Subcutaneous abdominal adipose tissue (tissue), 5 donors: ENCODE measurements at regions not wholly inside any gene's neighbourhood (a gene's known extent, or its start where the extent isn't known, plus 50 kb on each side); places are given as distances from the start of the nearest gene placed in this dataset.

Source experiments
- H3K27ac ChIP-seq: one replicate; pipeline ENCODE4 v1.7.0; 2013; ENCODE audit warnings: low read depth, mild to moderate bottlenecking, inconsistent platforms, low read length, moderate library complexity
- H3K27me3 ChIP-seq, 5 donors: one replicate each; pipeline ENCODE4 v1.7.0; 2013; ENCODE audit warnings: low read length in 5 of 5, inconsistent platforms in 1 of 5; ENCODE audit not compliant: control insufficient read depth in 5 of 5, insufficient read depth in 4 of 5
- H3K36me3 ChIP-seq, 5 donors: one replicate each; pipeline ENCODE4 v1.7.0; 2013; ENCODE audit warnings: low read length in 5 of 5; ENCODE audit not compliant: control insufficient read depth in 5 of 5, insufficient read depth in 5 of 5
- H3K4me1 ChIP-seq, 5 donors: one replicate each; pipeline ENCODE4 v1.7.0; 2013; ENCODE audit warnings: low read length in 5 of 5, mild to moderate bottlenecking in 3 of 5, moderate library complexity in 1 of 5; ENCODE audit not compliant: control insufficient read depth in 5 of 5, insufficient read depth in 5 of 5
- H3K4me3 ChIP-seq, 5 donors: one replicate each; pipeline ENCODE4 v1.7.0; 2013; ENCODE audit warnings: low read length in 5 of 5, low read depth in 1 of 5
- H3K9ac ChIP-seq, 5 donors: one replicate each; pipeline ENCODE4 v1.7.0; 2013; ENCODE audit warnings: low read length in 5 of 5, mild to moderate bottlenecking in 4 of 5, moderate library complexity in 3 of 5
- H3K9me3 ChIP-seq, 5 donors: one replicate each; pipeline ENCODE4 v1.7.0; 2013; ENCODE audit warnings: low read length in 5 of 5; ENCODE audit not compliant: control insufficient read depth in 5 of 5
- donor health status: healthy.
- donor health status: healthy.
- donor health status: healthy.
- donor health status: healthy.
- donor health status: healthy.

GRCh38 chr12:126157575-126157966, 1092.3 kb downstream of the AACS start:
- Histone ChIP-seq H3K27me3 (peaks cover 0 to 2% (median 0%) of the 10 kb centered on the region in 5 donors), H3K9ac (no peak overlapping the region), H3K4me3 (no peak overlapping the region), H3K9me3 (peaks cover 0 to 6% (median 4%) of the 10 kb centered on the region in 5 donors), H3K27ac (no peak overlapping the region), H3K4me1 (peaks cover 0 to 6% (median 2%) of the 10 kb centered on the region in 5 donors), H3K36me3 (no peaks in the 10 kb centered on the region)

DNA sequence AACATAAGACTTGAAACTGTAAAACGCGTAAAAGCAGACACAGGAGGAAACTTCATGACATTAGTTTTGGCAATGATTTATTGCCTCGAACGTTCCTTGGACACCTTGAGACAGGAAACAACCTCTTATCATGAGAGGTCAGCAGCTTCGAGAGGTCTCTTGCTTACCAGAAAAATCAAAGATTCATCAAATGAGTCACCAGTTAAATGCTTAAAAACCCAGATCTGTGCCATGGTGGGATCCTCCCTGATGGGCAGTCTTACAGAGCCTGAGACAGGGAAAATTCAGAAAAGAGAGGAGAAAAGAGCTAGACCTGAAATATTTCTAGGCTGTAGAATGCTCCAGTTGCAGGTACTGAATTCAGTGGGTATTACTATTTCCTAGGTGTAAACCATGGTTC, 1093.9 kb downstream of the AACS start:
- no peak overlapping the region for H3K9ac ChIP-seq
- peaks cover 0 to 10% (median 4%) of the 10 kb centered on the region in 5 donors for H3K9me3 ChIP-seq
- no peak overlapping the region for H3K4me3 ChIP-seq
- H3K27ac ChIP-seq, result no peak overlapping the region
- no peaks in the 10 kb centered on the region for H3K36me3 ChIP-seq
- peaks cover 0 to 6% (median 2%) of the 10 kb centered on the region in 5 donors for H3K4me1 ChIP-seq
- H3K27me3 ChIP-seq, result peaks cover 0 to 4% (median 0%) of the 10 kb centered on the region in 5 donors

DNA sequence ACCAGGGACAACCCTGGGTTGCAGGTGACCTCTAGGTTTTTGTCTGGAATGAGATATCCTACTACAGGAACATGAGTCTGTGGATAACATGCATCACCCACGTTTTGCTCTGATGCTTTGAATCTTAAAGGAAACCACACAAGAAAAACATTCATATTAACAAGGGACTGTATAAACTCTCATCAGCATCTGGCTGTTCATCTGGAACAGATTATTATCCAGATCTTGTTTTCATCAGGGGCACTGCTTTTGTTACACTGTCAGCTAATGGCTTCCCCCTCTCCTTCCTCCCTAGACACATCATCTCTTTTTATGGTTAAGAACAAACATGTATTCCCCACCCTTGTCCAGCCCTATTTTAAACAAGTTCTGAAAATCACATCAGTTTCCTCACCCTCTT, 1095.7 kb downstream of the AACS start:
- no peak overlapping the region for H3K4me3 ChIP-seq

GRCh38 chr12:126163984-126164383, 1098.7 kb downstream of the AACS start:
- H3K4me3 ChIP-seq, result no peak overlapping the region
- H3K36me3 ChIP-seq, result no peaks in the 10 kb centered on the region
- peaks cover 0 to 11% (median 4%) of the 10 kb centered on the region in 5 donors for H3K9me3 ChIP-seq
- H3K9ac ChIP-seq, result no peak overlapping the region
- H3K27ac ChIP-seq, result no peak overlapping the region
- peaks cover 0 to 8% (median 0%) of the 10 kb centered on the region in 5 donors for H3K27me3 ChIP-seq
- H3K4me1 ChIP-seq, result no peaks in the 10 kb centered on the region

More for the DNA sequence above, 1095.7 kb downstream of the AACS start:
- Histone ChIP-seq H3K9me3 (peaks cover 0 to 11% (median 4%) of the 10 kb centered on the region in 5 donors), H3K9ac (no peak overlapping the region), H3K27me3 (peaks cover 0 to 6% (median 0%) of the 10 kb centered on the region in 5 donors), H3K4me1 (peaks cover 0 to 6% (median 2%) of the 10 kb centered on the region in 5 donors), H3K36me3 (no peaks in the 10 kb centered on the region), H3K27ac (no peak overlapping the region)

DNA sequence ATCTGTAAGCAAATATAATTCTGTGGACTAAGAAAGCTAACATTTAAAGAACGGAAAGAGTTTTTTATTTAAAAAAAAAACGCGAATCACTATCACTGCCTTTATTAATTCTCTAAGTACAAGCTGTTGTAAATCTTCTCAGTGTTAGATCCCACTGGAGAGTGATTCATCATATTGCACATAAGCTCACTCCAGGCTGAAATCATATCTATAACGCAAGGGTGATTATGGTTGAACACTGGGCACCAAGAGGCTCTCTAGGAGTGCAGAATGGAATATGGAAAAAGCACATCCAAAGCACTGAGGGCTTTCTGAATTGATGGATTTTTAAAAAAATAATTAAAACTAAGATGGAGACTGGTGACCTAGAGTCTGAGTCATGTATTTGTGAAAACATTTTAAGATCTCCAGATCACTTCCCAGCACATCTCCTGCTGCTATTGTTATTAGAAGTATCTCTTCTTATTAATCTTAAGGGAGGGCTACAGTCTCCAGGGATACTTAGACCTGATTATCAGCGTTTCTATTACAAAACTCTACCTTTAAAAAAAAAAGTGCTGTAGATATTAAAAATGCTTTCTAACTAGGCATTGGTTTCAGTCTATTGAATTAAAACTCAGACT, 1106.8 kb downstream of the AACS start:
- H3K27me3 ChIP-seq, result peaks cover 0 to 2% (median 0%) of the 10 kb centered on the region in 5 donors
- H3K36me3 ChIP-seq, result no peaks in the 10 kb centered on the region
- no peak overlapping the region for H3K27ac ChIP-seq
- H3K9me3 ChIP-seq, result no peaks in the 10 kb centered on the region
- H3K9ac ChIP-seq, result no peak overlapping the region
- H3K4me1 ChIP-seq, result no peaks in the 10 kb centered on the region
- H3K4me3 ChIP-seq, result no peak overlapping the region

- Histone ChIP-seq H3K9ac (no peak overlapping the region), H3K27ac (no peak overlapping the region), H3K4me3 (no peak overlapping the region), H3K27me3 (no peaks in the 10 kb centered on the region), H3K4me1 (peaks cover 5 to 9% (median 5%) of the 10 kb centered on the region in 5 donors), H3K9me3 (peaks cover 0 to 2% (median 2%) of the 10 kb centered on the region in 5 donors), H3K36me3 (no peaks in the 10 kb centered on the region)
Measured at GRCh38 chr12:126182619-126183236, 1117.5 kb downstream of the AACS start.

- Histone ChIP-seq H3K9me3 (peaks cover 0 to 2% (median 2%) of the 10 kb centered on the region in 5 donors), H3K27me3 (peaks cover 0 to 8% (median 1%) of the 10 kb centered on the region in 5 donors), H3K27ac (no peak overlapping the region), H3K9ac (no peak overlapping the region), H3K4me1 (peaks cover 5 to 9% (median 5%) of the 10 kb centered on the region in 5 donors), H3K4me3 (no peak overlapping the region), H3K36me3 (no peaks in the 10 kb centered on the region)
Measured at GRCh38 chr12:126185025-126185424, 1119.8 kb downstream of the AACS start.

DNA sequence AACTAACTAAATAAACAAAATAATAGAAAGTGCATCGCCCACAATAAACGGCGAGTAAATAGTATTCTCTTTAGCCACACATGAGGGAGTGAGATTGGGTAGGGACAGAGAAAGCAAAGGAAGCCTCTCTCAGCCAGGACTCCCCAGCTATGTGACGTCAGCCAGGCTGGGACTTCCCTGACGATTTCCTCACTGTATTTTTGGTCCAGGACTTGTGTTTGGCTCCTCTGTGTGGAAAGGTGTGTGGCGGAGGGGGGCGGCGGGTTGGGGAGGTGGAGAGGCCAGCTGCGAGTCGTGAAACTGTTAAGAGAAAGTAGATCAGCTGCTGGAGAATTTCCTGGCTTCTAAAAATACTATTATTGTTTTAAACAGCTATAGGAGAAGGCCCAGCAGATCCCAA, 1124.6 kb downstream of the AACS start:
- peaks cover 15 to 22% (median 17%) of the 10 kb centered on the region in 5 donors for H3K27me3 ChIP-seq
- H3K4me3 ChIP-seq, result no peak overlapping the region
- H3K9ac ChIP-seq, result no peak overlapping the region
- no peaks in the 10 kb centered on the region for H3K36me3 ChIP-seq
- H3K4me1 ChIP-seq, result peaks cover 0 to 5% (median 0%) of the 10 kb centered on the region in 5 donors
- H3K9me3 ChIP-seq, result peaks cover 0 to 2% (median 0%) of the 10 kb centered on the region in 5 donors
- H3K27ac ChIP-seq, result no peak overlapping the region

DNA sequence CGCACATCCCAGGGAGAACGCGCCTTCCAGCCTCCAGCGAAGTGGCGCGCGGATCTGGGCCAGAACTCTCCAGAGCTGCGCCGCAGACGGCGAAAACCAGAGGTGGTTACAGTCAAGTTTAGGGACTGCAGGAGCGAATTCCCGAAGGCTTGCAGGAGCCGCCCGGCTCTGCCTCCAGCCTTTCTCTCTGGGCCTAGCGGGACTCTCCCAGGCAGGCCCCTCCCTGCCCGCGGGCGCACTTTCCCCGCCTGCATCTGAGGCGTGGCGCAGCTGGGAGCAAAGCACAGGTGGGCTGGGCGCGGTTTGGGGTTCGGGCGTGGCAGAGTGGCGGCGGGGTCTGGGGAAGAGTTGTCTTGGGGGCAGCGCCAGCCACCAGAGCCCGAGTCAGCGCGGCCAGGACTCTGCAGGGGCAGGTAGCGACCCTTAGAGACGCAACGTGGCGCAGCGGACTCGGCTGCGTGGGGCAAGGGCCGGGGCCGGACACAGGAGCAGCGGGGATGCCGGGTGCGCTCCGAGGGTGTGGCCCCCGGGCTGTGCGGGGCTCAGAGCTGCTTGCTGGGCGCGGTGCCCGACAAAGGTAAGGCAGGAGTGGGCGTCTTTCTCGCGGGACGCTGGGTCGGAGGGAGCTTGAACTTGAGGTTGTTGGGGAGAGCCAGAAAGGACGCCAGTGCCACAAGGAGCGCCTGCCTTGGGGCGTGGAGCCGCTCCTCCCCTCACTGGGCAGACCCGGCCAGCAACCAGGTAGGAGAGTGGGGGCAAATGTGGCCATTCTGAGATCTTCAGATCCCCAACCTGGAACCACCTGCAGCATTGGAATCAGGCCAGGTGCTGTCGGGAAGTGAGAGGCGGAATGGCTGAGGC, 1126.0 kb downstream of the AACS start:
- H3K9me3 ChIP-seq, result peaks cover 0 to 2% (median 0%) of the 10 kb centered on the region in 5 donors
- H3K27me3 ChIP-seq, result peaks cover 15 to 22% (median 17%) of the 10 kb centered on the region in 5 donors
- no peak overlapping the region for H3K9ac ChIP-seq
- H3K4me3 ChIP-seq, result no peak overlapping the region
- no peaks in the 10 kb centered on the region for H3K36me3 ChIP-seq
- no peak overlapping the region for H3K27ac ChIP-seq
- peaks cover 0 to 5% (median 0%) of the 10 kb centered on the region in 5 donors for H3K4me1 ChIP-seq
